LNCAP (cell line): ENCODE measurements at regions not wholly inside any gene's neighbourhood (a gene's known extent, or its start where the extent isn't known, plus 50 kb on each side); places are given as distances from the start of the nearest gene placed in this dataset.

Experiments used
- TF ChIP-seq, protein P1 (sequence below): fragments of 450-650 bp; IDR thresholded peaks from 2 replicates; pipeline ENCODE4 v1.5.1; 2017; ENCODE audit warnings: mild to moderate bottlenecking

DNA sequence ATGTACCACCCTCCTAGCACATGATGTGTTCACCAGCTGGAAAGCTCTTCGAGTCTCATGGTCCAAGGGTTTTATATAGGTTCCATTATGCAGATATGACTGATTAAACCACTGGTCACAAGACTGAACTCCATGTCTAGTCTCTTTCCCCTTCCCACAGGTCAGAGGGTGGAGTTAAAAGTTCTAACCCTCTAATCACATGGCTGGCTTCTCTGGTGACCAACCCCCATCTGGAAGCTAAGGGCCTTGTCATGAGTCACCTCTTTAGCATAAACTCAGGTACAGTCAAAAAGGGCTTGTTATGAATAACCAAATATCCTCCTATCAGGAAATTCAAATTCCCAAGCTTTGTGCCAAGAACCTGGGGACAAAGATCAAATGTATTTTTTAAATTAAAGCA, 52.0 kb upstream of the KLHL31 start:
- TF ChIP-seq, protein P1, sequence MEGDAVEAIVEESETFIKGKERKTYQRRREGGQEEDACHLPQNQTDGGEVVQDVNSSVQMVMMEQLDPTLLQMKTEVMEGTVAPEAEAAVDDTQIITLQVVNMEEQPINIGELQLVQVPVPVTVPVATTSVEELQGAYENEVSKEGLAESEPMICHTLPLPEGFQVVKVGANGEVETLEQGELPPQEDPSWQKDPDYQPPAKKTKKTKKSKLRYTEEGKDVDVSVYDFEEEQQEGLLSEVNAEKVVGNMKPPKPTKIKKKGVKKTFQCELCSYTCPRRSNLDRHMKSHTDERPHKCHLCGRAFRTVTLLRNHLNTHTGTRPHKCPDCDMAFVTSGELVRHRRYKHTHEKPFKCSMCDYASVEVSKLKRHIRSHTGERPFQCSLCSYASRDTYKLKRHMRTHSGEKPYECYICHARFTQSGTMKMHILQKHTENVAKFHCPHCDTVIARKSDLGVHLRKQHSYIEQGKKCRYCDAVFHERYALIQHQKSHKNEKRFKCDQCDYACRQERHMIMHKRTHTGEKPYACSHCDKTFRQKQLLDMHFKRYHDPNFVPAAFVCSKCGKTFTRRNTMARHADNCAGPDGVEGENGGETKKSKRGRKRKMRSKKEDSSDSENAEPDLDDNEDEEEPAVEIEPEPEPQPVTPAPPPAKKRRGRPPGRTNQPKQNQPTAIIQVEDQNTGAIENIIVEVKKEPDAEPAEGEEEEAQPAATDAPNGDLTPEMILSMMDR: no peak

DNA sequence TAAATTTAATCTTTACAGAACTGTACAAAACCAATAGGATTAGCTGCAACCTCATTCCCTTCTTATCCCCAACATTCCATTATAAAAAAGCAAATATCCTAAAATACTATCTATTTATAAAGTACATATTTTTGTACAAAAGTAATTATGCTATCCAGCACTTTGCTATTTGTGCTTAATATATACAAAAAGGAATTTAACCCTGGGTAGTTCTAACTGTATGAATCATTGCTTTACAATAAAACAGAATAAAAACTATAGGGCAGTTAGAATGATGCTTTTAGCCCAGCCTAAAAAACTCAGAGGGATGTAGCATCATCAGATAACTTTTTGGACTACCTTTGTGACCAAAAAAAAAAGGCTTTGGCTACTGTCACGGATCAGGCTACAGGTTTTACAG, 49.9 kb upstream of the KLHL31 start:
- TF ChIP-seq, protein P1: no peak
